ENCODE measurements at regions not wholly inside any gene's neighbourhood (a gene's known extent, or its start where the extent isn't known, plus 50 kb on each side); places are given as distances from the start of the nearest gene placed in this dataset.
"Not testable (repeated sequence)": the region's sequence is repeated elsewhere in the genome, so short reads cannot be mapped to it uniquely, and the experiment has no call there.

GRCh38 chr6:120938164-120938875, 396.0 kb downstream of the TBC1D32 start:
- in situ Hi-C loops (cut with MboI; ENCODE audit: low pct_unique_long_range_greater_than_20kb, low sequenced_read_pairs, unreplicated experiment) = no loop called here

GRCh38 chr6:120935908-120936307, 398.4 kb downstream of the TBC1D32 start:
- TF ChIP-seq CTCF (IDR thresholded peaks at IDR 0.05; ENCODE audit: extremely low read depth, insufficient read depth, missing control alignments) = no peak
- in situ Hi-C loops (cut with MboI; ENCODE audit: low pct_unique_long_range_greater_than_20kb, low sequenced_read_pairs, unreplicated experiment) = no loop called here
- no peak for DNase-seq (ENCODE audit: low spot score)

More at GRCh38 chr6:120938164-120938875, 396.0 kb downstream of the TBC1D32 start:
- DNase-seq (ENCODE audit: low spot score) = no peak
- TF ChIP-seq CTCF (IDR thresholded peaks at IDR 0.05; ENCODE audit: extremely low read depth, insufficient read depth, missing control alignments) = no peak

- in situ Hi-C loops (cut with MboI; ENCODE audit: low pct_unique_long_range_greater_than_20kb, low sequenced_read_pairs, unreplicated experiment) = no loop called here
- no peak for TF ChIP-seq CTCF (IDR thresholded peaks at IDR 0.05; ENCODE audit: extremely low read depth, insufficient read depth, missing control alignments)
Measured at GRCh38 chr6:120935016-120935415, 399.3 kb downstream of the TBC1D32 start.

GRCh38 chr6:120931520-120932180, 402.6 kb downstream of the TBC1D32 start:
- in situ Hi-C loops (cut with MboI; ENCODE audit: low pct_unique_long_range_greater_than_20kb, low sequenced_read_pairs, unreplicated experiment); DNase-seq (ENCODE audit: low spot score): not testable (repeated sequence)

More at GRCh38 chr6:120935016-120935415, 399.3 kb downstream of the TBC1D32 start:
- no peak for DNase-seq (ENCODE audit: low spot score)

- DNase-seq (ENCODE audit: low spot score); in situ Hi-C loops (cut with MboI; ENCODE audit: low pct_unique_long_range_greater_than_20kb, low sequenced_read_pairs, unreplicated experiment): not testable (repeated sequence)
Measured at GRCh38 chr6:120930500-120930899, 403.8 kb downstream of the TBC1D32 start.

- in situ Hi-C loops (cut with MboI; ENCODE audit: low pct_unique_long_range_greater_than_20kb, low sequenced_read_pairs, unreplicated experiment) = no loop called here
- TF ChIP-seq CTCF (IDR thresholded peaks at IDR 0.05; ENCODE audit: extremely low read depth, insufficient read depth, missing control alignments) = no peak
- DNase-seq (ENCODE audit: low spot score) = no peak
Measured at GRCh38 chr6:120924214-120924613, 410.1 kb downstream of the TBC1D32 start.

GRCh38 chr6:120918137-120918536, 416.1 kb downstream of the TBC1D32 start:
- DNase-seq (ENCODE audit: low spot score) = no peak
- no peak for TF ChIP-seq CTCF (IDR thresholded peaks at IDR 0.05; ENCODE audit: extremely low read depth, insufficient read depth, missing control alignments)
- in situ Hi-C loops (cut with MboI; ENCODE audit: low pct_unique_long_range_greater_than_20kb, low sequenced_read_pairs, unreplicated experiment) = no loop called here

Measured in GM13977 (cell line).